22Rv1 (cell line): ENCODE measurements at regions not wholly inside any gene's neighbourhood (a gene's known extent, or its start where the extent isn't known, plus 50 kb on each side); places are given as distances from the start of the nearest gene placed in this dataset.

Experiments used
- H3K27ac ChIP-seq: fragments of 450-650 bp; 2 replicates; pipeline ENCODE4 v1.5.1; 2017
- ZFX ChIP-seq: fragments of 450-650 bp; IDR thresholded peaks from 2 replicates; pipeline ENCODE4 v1.6.1; 2017; ENCODE audit warnings: antibody characterized with exemption, borderline replicate concordance
- TF ChIP-seq, protein P1 (sequence below): fragments of 450-650 bp; IDR thresholded peaks from 2 replicates; pipeline ENCODE4 v1.5.1; 2017; ENCODE audit warnings: mild to moderate bottlenecking

DNA sequence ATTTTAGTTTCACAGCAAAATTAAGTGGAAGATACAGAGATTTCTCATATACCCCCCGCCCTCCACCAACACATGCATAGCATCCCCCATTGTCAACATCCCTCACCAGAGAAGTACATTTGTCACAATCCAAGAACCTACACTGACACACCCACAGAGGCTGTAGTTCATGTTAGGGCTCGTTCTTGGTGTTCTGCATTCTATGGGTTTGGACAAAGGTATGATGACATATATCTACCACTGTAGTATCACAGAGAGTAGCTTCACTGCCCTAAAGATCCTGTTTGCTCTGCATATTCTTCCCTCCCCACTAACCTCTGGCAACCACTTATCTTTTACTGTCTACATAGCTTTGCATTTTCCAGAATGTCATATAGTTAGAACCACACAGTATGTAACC lies 444.6 kb upstream of the DCN start:
- H3K27ac ChIP-seq = no peak overlapping the region
- TF ChIP-seq, protein P1, sequence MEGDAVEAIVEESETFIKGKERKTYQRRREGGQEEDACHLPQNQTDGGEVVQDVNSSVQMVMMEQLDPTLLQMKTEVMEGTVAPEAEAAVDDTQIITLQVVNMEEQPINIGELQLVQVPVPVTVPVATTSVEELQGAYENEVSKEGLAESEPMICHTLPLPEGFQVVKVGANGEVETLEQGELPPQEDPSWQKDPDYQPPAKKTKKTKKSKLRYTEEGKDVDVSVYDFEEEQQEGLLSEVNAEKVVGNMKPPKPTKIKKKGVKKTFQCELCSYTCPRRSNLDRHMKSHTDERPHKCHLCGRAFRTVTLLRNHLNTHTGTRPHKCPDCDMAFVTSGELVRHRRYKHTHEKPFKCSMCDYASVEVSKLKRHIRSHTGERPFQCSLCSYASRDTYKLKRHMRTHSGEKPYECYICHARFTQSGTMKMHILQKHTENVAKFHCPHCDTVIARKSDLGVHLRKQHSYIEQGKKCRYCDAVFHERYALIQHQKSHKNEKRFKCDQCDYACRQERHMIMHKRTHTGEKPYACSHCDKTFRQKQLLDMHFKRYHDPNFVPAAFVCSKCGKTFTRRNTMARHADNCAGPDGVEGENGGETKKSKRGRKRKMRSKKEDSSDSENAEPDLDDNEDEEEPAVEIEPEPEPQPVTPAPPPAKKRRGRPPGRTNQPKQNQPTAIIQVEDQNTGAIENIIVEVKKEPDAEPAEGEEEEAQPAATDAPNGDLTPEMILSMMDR = no peak
- TF ChIP-seq ZFX = no peak

DNA sequence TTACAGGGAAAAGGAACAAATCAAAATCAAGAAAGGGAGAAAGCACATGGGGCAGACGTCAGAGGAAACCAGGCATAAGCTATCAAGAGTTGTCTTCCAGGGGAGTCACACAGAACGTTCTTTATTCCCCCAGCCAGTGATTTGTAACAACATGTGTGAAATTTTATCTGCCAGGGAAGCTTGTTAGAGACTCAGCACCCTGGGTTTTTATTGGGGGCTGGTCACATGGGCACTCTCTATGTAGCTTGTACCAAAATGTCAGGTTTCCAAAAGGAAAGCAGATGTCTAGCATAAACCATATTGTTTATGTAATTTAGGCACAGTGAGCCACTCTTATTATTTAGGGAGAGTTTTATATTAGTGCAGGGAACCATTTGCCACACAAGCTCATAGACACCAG lies 440.4 kb upstream of the DCN start:
- TF ChIP-seq, protein P1 = no peak
- TF ChIP-seq ZFX = no peak
- no peak overlapping the region for H3K27ac ChIP-seq

DNA sequence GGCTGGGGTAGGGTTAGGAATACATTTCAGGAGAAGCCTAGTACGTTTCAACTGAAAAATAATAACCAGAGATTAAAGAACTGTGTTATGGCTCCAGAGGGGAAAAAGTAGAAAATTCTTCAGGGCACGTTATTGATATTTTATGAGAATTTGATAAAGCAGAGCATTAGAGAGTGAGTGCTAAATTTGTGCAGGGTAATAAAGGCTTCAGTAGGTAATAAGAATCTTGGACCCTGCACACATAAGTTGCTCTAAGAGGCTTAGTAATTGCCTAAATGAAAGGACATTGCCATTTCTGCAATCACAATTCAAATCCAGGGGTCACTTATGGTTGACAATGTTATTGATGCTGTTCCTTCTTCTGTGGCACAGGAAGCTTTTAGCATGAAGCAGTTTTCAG lies 439.4 kb upstream of the DCN start:
- no peak for TF ChIP-seq ZFX
- TF ChIP-seq, protein P1 = no peak
- H3K27ac ChIP-seq = no peak overlapping the region

DNA sequence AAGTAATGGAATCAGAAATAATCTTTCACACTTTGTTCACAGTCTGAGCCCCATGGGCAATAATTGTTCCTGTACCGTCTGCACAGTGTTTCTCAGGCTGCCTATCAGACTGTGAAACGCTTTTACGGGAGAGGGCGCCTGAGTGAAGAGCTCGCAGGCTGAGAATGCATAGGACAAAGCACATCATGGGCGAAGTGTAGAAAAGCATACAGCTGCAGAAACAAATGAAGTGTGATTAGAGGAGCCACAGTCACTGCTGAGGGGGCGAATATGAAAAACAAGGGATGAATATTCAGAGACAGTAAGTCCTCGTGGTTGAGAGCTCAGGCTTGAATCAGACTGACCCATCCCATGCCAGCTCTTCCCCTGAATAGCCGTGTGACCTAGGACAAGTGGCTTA lies 438.4 kb upstream of the DCN start:
- TF ChIP-seq, protein P1 = no peak
- no peak for TF ChIP-seq ZFX

DNA sequence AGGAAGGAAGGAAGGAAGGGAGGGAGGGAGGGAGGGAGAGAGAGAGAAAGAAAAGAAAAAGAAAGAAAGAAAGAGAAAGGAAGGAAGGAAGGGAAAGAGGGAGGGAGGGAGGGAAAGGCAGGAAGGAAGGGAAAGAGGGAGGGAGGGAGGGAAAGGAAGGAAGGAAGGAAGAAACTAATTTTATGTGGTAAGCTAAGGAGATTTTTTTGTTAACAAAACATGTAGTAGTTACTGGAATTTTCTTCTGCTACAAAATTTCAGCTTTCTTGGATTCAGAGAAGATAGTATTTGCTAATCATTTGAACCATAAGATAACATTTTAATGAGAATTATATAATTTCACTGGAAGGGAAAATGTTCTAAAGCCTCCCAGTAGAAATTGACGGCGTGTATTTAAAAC lies 437.8 kb upstream of the DCN start:
- H3K27ac ChIP-seq = no peak overlapping the region
- TF ChIP-seq, protein P1 = no peak
- TF ChIP-seq ZFX = no peak

More for the DNA sequence above, 438.4 kb upstream of the DCN start:
- no peak overlapping the region for H3K27ac ChIP-seq

DNA sequence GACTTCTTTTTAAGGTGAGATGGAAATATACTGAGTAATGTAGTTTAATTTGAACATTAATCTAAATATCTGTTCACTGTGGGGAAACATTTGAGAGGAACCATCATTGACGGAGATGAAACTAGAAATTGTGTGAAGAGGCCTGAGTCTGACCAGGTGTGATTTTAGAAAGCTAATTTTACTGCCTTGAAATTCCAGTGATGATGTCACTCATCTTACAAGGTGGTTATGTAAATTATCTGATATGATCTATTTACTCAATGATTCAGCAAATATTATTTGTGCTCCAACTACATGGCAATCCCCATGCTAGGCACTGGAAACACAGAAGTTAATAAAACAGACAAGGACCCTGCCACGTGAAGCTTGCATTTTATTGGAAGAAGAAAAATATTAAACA lies 435.7 kb upstream of the DCN start:
- TF ChIP-seq, protein P1 = no peak
- TF ChIP-seq ZFX = no peak
- peak overlapping the region; percentile 73 for H3K27ac ChIP-seq

DNA sequence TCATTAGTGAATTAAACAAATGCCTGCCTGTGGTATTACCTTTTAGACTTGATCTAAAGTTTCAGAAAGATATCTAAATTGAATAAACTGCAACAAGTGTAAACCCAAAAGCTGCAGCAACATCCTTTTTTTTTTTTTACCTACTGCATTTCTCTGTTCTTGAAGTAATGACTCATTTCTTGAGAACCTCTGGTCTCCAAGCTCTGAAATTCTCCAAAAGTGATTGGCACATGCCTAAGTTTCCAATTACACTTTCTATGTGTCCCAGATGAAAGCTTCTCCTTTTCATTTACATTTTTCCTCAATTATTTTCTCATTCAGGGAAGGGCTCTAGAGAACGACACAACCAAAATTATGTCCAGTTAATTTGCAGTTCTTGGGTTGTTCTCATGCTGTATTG lies 435.2 kb upstream of the DCN start:
- TF ChIP-seq ZFX = no peak
- TF ChIP-seq, protein P1 = no peak
- H3K27ac ChIP-seq = peak overlapping the region; percentile 73

DNA sequence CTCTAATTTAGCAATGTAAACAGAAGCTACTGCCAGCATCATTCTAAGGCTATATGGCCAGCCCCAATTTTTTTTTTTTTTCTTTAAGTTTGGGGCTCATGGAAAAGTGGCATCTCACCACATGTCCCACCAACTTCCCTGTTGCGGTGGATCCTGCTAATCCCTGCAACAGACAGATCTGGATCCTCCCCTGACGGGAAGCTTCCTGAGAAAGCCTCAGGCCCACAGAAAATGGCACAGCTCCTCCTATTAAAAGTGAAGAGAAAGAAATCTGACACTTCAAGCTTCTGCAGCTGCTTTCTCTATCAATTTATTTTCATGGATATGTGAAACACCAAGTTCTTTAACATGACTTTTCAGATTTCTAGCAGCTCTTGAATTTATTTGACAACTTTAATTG lies 433.8 kb upstream of the DCN start:
- H3K27ac ChIP-seq = peak overlapping the region; percentile 73
- TF ChIP-seq, protein P1 = no peak
- TF ChIP-seq ZFX = no peak
